ENCODE measurements at regions not wholly inside any gene's neighbourhood (a gene's known extent, or its start where the extent isn't known, plus 50 kb on each side); places are given as distances from the start of the nearest gene placed in this dataset.
A peak's percentile ranks its signal among the peaks of the same experiment; 100 is the strongest.

GRCh38 chr12:111172786-111173185 is 196.1 kb downstream of the PHETA1 start:
- no peak for TF ChIP-seq CTCF (IDR thresholded peaks at IDR 0.05; ENCODE audit: insufficient read depth, low read length, severe bottlenecking)
- DNase-seq (ENCODE audit: low read depth) (no peak), FAIRE-seq (no peak)
- no peak overlapping the region for H3K4me3 ChIP-seq (ENCODE audit: low read depth, low read length)
- no peaks in the 10 kb centered on the region for H3K36me3 ChIP-seq (ENCODE audit: control insufficient read depth, insufficient read depth, low read length)
- H3K27me3 ChIP-seq (ENCODE audit: control insufficient read depth, insufficient read depth, low read length), result no peaks in the 10 kb centered on the region

- DNase-seq (ENCODE audit: low read depth), result no peak
- peak; percentile 55 for FAIRE-seq
- no peaks in the 10 kb centered on the region for H3K36me3 ChIP-seq (ENCODE audit: control insufficient read depth, insufficient read depth, low read length)
- H3K4me3 ChIP-seq (ENCODE audit: low read depth, low read length), result no peak overlapping the region
- H3K27me3 ChIP-seq (ENCODE audit: control insufficient read depth, insufficient read depth, low read length), result no peaks in the 10 kb centered on the region
- no peak for TF ChIP-seq CTCF (IDR thresholded peaks at IDR 0.05; ENCODE audit: insufficient read depth, low read length, severe bottlenecking)
These were observed 197.1 kb downstream of the PHETA1 start for GRCh38 chr12:111171832-111172231.

- no peak for TF ChIP-seq CTCF (IDR thresholded peaks at IDR 0.05; ENCODE audit: insufficient read depth, low read length, severe bottlenecking)
- Histone ChIP-seq H3K27me3 (ENCODE audit: control insufficient read depth, insufficient read depth, low read length) (no peaks in the 10 kb centered on the region), H3K4me3 (ENCODE audit: low read depth, low read length) (no peak overlapping the region), H3K36me3 (ENCODE audit: control insufficient read depth, insufficient read depth, low read length) (no peaks in the 10 kb centered on the region)
- FAIRE-seq (no peak), DNase-seq (ENCODE audit: low read depth) (no peak)
These were observed 197.6 kb downstream of the PHETA1 start for GRCh38 chr12:111171345-111171744.

- DNase-seq (ENCODE audit: low read depth) (no peak), FAIRE-seq (no peak)
- TF ChIP-seq CTCF (IDR thresholded peaks at IDR 0.05; ENCODE audit: insufficient read depth, low read length, severe bottlenecking), result no peak
- Histone ChIP-seq H3K36me3 (ENCODE audit: control insufficient read depth, insufficient read depth, low read length) (no peaks in the 10 kb centered on the region), H3K27me3 (ENCODE audit: control insufficient read depth, insufficient read depth, low read length) (no peaks in the 10 kb centered on the region), H3K4me3 (ENCODE audit: low read depth, low read length) (no peak overlapping the region)
These were observed 198.4 kb downstream of the PHETA1 start for GRCh38 chr12:111170543-111170942.

GRCh38 chr12:111169456-111169855 is 199.4 kb downstream of the PHETA1 start:
- H3K36me3 ChIP-seq (ENCODE audit: control insufficient read depth, insufficient read depth, low read length), result no peaks in the 10 kb centered on the region
- DNase-seq (ENCODE audit: low read depth), result no peak
- H3K4me3 ChIP-seq (ENCODE audit: low read depth, low read length), result no peak overlapping the region
- TF ChIP-seq CTCF (IDR thresholded peaks at IDR 0.05; ENCODE audit: insufficient read depth, low read length, severe bottlenecking), result no peak
- H3K27me3 ChIP-seq (ENCODE audit: control insufficient read depth, insufficient read depth, low read length), result no peaks in the 10 kb centered on the region
- no peak for FAIRE-seq

- no peaks in the 10 kb centered on the region for H3K36me3 ChIP-seq (ENCODE audit: control insufficient read depth, insufficient read depth, low read length)
- DNase-seq (ENCODE audit: low read depth) (no peak), FAIRE-seq (no peak)
- H3K4me3 ChIP-seq (ENCODE audit: low read depth, low read length), result no peak overlapping the region
- TF ChIP-seq CTCF (IDR thresholded peaks at IDR 0.05; ENCODE audit: insufficient read depth, low read length, severe bottlenecking), result no peak
- no peaks in the 10 kb centered on the region for H3K27me3 ChIP-seq (ENCODE audit: control insufficient read depth, insufficient read depth, low read length)
These were observed 199.9 kb downstream of the PHETA1 start for GRCh38 chr12:111169032-111169431.

Measured in bronchial epithelial cell (primary cell).